Activated CD8-positive, alpha-beta memory T cell treated with anti-CD3 and anti-CD28 coated beads for 24 hours (primary cell): ENCODE measurements at regions not wholly inside any gene's neighbourhood (a gene's known extent, or its start where the extent isn't known, plus 50 kb on each side); places are given as distances from the start of the nearest gene placed in this dataset.
"Not testable (repeated sequence)": the region's sequence is repeated elsewhere in the genome, so short reads cannot be mapped to it uniquely, and the experiment has no call there.

ENCODE experiments used
- DNase-seq: peaks from one replicate; pipeline ENCODE4 v3.0.0-alpha.2; 2020

- DNase-seq, result no peak
These were observed 436.8 kb downstream of the MFSD1 start for GRCh38 chr3:159238646-159239045.

GRCh38 chr3:159239059-159239458 is 437.2 kb downstream of the MFSD1 start:
- DNase-seq, result no peak

- no peak for DNase-seq
These were observed 443.1 kb downstream of the MFSD1 start for GRCh38 chr3:159244933-159245332.

DNA sequence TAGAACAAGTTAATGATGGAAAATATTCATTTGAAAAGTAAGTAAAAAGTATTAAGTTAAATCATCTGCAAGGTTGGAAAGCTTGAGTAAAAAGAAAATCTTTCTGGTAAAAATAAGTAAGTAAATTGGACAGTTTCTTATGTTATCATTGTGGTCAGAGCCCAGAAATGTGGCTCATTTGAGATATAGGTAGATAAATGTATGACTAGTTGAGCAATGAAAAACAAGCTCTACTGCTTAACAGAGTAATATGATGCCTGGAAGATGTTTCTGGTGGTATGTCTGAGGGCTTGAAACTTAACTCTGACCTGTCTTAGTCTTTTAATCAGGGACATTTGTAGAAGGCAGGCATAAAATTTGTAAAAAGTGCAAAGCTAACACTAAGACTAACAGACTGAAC is 444.0 kb downstream of the MFSD1 start:
- DNase-seq, result no peak

- no peak for DNase-seq
These were observed 444.5 kb downstream of the MFSD1 start for GRCh38 chr3:159246385-159246784.

GRCh38 chr3:159249472-159250174 is 447.8 kb downstream of the MFSD1 start:
- DNase-seq, result no peak

- no peak for DNase-seq
These were observed 449.1 kb downstream of the MFSD1 start for GRCh38 chr3:159250961-159251360.

- no peak for DNase-seq
These were observed 450.4 kb downstream of the MFSD1 start for GRCh38 chr3:159252274-159252673.

DNA sequence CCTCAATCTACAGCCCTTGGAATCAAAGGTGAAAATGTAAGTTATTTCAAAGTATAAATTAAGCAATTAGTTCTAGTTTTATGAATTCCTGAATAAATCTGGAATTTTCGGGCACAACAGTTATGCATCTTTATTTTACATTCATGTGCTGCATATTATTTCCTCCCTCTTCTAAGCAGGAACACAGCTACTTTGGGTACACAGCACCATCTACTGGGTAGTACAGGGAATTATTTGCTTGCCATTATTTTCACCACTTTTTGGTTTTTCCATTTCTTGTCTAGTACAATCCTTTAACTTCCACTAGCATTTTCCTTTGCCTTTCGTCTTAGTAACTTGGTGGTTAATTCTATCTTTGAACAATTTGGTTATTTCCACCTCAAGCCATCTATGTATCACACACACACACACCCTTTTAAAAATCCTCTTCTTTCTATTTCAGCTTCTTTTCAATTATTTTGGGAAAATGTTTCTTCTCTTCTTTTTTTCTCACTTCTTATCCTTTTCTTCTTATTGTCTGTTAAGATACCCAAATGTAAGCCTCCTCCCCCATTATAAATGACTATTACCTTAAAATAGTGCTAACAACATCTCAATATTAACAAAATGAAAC is 451.0 kb downstream of the MFSD1 start:
- no peak for DNase-seq

GRCh38 chr3:159253860-159254259 is 452.0 kb downstream of the MFSD1 start:
- no peak for DNase-seq

- DNase-seq, result no peak
These were observed 456.1 kb downstream of the MFSD1 start for GRCh38 chr3:159257954-159258353.

GRCh38 chr3:159258934-159259333 is 457.1 kb downstream of the MFSD1 start:
- DNase-seq, result no peak

DNA sequence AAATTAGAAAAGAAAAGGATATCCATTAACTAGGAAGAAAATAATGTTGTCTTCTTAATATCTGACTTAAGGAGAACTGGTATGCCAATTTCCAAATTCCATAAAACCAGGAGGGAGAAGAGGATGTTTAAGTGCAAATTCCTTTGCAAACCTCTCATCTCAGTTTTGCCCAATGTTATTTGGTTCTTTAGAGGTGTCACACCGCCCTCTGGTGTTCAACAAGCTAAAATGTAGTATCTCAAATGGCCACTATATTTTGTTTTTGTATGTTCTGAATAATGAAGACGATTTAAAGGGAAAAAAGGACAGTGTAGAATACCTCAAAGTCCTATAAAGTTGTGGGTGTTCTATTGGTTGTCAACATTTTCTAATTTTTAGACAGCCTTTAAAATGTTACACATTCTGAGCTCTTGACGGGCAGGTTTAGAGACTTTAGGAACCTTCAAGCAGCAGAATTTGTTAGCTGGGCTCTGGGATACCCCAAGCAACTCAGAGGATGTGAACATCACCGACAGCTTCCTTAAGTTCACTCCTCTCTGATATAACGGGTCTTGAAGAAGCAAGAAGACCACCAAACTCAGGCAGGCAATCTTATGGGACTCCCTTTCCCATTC is 458.3 kb downstream of the MFSD1 start:
- DNase-seq, result no peak

DNA sequence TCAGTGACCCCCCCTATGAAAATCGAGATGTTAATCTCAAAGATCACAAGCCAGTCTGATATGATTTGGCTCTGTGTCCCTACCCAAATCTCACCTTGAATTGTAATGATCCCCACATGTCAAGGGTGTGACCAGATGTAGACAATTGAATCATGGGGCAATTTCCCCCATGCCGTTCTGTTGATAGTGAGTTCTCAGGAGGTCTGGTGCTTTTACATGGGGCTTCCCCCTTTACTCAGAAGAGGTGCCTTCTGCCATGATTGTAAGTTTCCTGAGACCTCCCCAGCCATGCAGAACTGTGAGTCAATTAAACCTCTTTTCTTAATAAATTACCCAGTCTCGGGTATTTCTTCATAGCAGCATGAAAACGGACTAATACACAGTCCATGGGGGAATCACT is 459.5 kb downstream of the MFSD1 start:
- not testable (repeated sequence) for DNase-seq

GRCh38 chr3:159263750-159264553 is 462.1 kb downstream of the MFSD1 start:
- DNase-seq, result no peak

DNA sequence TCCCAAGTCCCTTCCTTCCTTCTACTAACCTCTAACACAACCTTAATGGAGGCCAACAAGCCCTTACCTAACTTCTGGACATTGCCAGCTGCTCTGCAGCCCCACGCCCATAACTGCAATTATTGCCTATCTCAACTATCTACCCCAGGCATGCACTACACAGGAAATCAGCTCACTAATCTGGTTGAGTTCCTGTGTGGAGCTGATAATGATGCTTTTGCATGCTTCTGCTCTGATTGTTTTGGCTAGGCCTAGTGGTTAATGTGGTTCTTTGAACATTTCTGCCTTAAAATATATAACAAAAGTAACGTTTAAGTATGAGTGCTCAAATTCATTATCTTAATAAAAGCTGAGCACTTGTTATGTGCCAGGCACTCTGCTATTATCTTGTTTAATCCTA is 463.9 kb downstream of the MFSD1 start:
- DNase-seq, result no peak

DNA sequence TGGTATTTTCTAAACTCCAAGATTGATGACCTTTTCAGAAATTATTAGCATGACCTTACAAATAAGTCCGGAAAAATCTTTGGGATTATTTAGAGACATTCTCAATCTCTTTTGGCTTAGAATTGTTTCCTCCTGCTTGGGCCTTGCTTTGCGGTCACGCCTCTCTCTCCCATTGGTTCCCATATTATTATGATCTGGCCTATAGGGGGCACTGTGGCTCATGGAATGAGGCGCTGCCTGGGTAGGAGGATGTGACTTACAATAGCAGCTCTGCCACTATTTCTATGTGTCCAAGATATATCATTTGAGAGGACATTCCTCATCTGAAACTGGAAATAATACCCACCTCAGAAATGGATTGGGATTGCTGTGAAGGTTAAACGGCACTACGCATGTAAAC is 464.9 kb downstream of the MFSD1 start:
- no peak for DNase-seq

DNA sequence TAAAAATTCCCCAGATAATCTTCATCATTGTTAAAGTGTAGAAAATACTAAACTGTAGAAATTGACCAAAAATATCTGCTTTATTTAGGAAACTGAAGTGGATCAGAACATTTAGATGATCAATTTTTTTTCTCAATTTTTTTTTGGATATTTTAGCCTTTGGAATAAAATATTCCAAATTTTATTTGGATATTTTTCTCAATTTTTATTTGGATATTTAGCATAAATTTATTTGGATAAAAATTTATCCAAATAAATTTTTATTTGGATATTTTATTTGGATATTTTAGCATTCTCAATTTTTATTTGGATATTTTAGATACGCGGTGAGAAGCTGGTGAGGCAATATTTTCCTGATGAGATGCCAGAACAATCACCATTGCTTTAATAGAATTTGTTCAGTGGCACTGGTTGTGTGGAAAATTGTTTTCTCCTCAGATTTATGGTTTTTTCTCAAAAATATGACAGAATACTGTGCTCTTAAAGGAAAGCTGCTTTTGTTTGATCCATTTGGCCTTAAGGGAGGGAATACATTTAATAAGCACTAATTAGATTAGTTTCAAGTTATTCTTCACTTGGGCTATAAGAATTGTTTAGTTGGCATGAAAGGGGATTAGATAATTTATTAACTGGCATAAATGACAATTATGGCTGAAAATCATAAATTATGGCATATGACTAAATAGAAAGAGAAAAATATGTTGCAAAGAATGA is 470.1 kb downstream of the MFSD1 start:
- DNase-seq, result no peak

GRCh38 chr3:159273070-159273469 is 471.2 kb downstream of the MFSD1 start:
- DNase-seq, result no peak

DNA sequence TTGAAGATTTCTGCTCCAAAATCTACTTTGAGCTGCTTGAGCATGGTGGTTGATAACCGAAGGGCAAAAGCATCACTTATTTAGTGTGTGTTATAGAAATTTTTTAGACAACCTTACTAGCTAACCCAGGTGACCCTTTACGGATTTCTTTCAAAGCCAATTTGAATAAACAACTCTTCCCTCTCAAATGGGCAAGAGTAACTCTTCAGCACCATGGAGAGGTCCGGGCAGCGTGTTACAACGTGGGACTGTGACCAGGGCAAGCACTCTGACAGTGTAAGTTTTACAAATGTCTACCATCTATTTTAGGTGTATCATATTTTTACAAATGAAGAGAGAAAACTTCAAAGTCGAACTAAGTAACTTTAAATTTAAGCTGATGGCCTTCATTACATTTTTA is 471.8 kb downstream of the MFSD1 start:
- no peak for DNase-seq

DNA sequence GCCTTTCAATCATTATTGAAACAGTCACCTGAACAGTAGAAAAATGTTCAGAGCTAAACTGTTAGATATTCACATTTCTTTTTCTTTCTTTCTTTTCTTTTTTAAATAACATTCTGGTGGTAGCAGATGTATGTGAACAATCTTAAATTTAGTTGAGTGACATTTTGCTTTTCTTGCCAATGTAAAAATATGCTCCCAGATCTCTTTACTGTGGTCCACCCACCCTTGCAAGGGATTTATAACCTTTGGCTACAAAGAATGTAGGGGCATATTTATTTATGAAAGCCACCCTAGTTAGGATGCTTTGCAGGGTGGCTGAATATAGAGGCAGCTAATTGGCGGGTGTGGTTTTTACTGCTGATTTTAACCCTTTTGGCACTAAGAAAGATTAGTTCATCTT is 473.9 kb downstream of the MFSD1 start:
- DNase-seq, result no peak

- no peak for DNase-seq
These were observed 476.0 kb downstream of the MFSD1 start for GRCh38 chr3:159277814-159278213.
